ENCODE measurements at regions not wholly inside any gene's neighbourhood (a gene's known extent, or its start where the extent isn't known, plus 50 kb on each side); places are given as distances from the start of the nearest gene placed in this dataset.

DNA sequence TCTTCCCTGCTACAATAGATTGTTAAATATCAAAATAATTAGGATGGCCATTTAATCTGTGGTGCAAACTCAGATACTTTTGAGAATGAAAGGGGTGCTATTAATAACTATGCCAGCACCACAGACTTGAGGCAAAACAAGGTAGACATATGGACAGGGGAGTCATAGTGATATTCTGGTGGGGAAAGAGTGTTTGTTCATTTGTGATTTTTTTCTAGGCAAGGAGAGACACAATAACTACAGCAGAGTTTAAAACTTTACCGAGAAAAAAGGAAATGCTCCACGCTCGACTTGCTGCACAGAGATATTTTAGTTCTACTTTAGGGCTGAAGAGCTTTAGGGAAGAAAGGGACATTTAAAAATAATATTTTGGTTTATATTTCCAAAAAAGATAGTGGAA lies 611.2 kb upstream of the GRM7 start:
- TF ChIP-seq, protein P1, sequence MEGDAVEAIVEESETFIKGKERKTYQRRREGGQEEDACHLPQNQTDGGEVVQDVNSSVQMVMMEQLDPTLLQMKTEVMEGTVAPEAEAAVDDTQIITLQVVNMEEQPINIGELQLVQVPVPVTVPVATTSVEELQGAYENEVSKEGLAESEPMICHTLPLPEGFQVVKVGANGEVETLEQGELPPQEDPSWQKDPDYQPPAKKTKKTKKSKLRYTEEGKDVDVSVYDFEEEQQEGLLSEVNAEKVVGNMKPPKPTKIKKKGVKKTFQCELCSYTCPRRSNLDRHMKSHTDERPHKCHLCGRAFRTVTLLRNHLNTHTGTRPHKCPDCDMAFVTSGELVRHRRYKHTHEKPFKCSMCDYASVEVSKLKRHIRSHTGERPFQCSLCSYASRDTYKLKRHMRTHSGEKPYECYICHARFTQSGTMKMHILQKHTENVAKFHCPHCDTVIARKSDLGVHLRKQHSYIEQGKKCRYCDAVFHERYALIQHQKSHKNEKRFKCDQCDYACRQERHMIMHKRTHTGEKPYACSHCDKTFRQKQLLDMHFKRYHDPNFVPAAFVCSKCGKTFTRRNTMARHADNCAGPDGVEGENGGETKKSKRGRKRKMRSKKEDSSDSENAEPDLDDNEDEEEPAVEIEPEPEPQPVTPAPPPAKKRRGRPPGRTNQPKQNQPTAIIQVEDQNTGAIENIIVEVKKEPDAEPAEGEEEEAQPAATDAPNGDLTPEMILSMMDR (IDR thresholded peaks at IDR 0.05) = no peak
- TF ChIP-seq POLR2A (IDR thresholded peaks at IDR 0.05) = no peak
- TF ChIP-seq POLR2AphosphoS5 (IDR thresholded peaks at IDR 0.05) = no peak
